GM19035 (cell line): ENCODE measurements at regions not wholly inside any gene's neighbourhood (a gene's known extent, or its start where the extent isn't known, plus 50 kb on each side); places are given as distances from the start of the nearest gene placed in this dataset.

Experiments used
- ATAC-seq: cut with Tn5 transposase; IDR thresholded peaks from one replicate; pipeline ENCODE4 v1.9.1; 2021; ENCODE audit not compliant: unreplicated experiment

DNA sequence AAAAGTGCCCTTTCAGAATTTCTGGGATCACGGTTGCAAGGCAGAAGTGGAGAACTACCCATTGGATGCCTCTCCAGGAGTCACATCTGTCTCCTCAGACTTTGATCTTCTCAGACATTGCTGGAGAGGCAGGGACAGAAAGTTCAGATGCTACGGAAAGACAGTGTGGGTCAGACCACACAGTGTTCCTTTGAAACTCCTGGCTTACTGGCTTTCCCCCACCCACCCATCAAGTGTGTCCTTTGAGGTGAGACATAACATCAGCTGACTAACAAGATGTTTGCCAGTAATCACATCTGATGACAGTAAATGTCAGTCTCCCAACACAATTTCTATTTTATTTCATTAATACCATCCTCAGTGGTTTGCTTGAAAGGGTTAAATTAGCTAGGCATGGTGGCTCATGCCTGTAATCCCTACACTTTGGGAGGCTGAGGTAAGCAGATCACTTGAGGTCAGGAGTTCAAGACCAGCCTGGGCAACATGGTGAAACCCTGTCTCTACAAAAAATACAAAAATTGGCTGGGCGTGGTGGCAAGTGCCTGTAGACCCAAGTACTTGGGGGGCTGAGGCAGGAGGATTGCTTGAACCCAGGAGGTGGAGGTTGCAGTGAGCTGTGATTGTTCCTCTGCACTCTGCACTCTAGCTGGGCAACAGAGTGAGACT is 67.2 kb upstream of the SNX9 start:
- ATAC-seq = no peak

DNA sequence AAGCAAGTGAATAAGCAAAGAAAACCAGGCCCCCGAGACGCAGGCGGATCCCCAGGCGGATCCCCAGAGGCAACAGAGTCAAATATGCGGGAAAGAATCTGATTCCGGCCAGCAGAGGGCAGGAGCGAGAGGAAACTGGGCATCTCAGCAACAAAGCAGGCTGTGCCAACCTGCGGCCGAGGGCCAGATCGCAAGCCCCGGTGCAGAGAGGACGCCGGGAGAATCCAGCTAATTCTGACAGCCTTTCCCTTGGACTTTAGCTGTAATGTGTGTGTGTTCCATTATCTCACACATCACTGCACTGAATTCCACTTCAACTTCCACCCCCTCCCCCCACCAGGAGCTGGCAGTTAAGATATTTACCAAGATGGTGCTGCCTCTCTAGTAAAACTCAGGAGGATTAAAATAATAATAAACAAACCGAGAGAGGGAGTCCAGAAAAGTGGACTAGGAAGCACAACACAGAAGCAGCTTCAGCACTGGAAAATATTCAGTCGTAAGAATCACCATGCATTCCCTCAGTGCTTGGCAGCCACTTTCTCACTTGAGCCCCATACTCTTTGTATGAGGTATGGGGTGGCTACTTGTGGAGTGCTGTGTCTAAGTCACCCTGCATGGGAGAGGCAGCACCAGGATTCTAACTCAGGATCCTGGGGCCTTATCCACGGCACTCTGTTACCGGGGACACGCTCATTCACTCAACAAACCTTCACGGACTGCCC is 66.2 kb upstream of the SNX9 start:
- ATAC-seq = no peak

DNA sequence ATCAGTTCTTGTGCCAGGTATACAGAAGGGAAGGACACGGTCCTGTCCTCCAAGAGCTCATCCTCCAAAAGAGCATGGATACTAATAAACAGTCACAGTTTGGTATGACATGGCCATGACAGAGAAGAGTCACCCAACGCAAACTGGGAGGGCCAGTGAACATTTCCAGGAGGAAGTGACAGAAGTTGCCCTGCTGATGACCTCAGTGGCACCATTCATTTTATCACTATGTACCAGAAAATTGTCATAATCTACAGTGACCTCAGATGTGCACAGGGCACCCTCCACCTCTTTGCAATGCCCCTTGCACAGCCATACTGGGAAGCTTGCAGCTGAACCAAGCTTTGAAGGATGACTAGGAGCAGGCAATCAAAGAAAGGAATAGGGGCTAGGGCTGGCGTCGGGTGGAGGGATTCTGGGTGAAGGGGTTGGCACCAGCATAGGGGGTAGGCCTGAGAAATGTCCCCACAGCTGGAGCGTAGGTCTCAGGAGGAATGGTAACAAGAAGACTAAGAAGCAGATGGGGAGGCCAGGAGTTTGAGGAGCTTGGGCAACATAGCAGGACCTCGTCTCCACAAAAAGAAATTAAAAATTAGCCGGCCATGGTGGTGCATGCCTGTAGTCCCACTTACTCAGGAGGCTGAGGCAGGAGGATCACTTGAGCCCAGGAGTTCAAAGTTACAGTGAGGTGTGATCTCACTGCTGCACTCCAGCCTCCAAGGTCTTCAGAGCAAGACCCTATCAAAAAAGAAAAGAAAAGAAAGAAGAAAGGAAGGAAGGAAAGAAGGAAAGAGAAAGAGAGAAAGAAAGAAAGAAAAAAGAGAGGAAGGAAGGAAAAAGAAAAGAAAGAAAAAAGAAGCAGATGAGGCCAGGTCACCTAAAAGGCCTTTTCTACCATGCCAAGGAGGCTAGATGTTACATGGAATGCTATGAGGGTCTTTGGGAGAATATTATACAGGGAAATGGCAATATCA is 65.3 kb upstream of the SNX9 start:
- no peak for ATAC-seq

DNA sequence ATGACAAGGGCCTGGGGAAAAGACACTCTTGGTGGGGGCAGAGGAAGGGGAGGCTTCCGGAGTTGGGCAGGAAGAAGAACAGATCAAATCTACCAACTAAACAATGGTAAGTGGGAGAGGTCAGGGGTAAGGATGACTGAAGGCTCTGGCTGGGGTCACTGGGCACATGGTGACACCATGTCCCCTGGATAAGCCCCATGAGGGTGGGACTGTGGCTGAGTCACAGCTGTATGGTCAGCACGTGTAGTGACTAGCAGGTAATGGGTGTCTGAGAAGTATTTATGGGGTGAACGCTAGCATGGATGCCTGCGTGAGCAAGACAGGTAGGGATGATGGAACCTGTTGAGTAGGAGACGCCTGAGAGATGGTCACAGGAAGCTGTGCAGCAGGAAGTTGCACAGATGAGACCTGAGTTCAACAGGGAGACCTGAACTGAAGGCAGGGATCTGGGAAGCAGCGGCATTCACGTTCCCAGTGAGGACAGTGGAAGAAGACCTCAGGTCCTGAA is 64.5 kb upstream of the SNX9 start:
- no peak for ATAC-seq

DNA sequence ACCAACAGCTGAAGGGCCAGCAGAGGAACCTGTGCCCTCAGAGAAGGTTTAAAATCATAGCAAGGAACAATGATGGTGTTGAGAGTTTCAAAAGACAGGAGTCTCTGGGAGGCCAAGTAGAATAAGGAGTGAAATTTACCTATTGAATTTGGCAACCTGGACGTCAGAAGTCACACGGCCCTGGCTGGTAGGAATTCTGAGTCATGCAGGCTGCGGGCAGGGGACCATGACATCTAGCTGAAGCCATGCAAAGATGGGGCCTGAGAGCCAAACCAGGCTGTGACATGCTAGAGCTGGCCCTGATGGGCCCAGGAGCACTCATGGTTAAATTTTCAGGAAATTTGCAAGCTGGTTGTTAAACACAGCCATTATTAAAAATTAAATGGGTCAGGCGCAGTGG is 64.0 kb upstream of the SNX9 start:
- ATAC-seq = no peak

- ATAC-seq = no peak
Observed at GRCh38 chr6:157760137-157760536, 62.9 kb upstream of the SNX9 start.

DNA sequence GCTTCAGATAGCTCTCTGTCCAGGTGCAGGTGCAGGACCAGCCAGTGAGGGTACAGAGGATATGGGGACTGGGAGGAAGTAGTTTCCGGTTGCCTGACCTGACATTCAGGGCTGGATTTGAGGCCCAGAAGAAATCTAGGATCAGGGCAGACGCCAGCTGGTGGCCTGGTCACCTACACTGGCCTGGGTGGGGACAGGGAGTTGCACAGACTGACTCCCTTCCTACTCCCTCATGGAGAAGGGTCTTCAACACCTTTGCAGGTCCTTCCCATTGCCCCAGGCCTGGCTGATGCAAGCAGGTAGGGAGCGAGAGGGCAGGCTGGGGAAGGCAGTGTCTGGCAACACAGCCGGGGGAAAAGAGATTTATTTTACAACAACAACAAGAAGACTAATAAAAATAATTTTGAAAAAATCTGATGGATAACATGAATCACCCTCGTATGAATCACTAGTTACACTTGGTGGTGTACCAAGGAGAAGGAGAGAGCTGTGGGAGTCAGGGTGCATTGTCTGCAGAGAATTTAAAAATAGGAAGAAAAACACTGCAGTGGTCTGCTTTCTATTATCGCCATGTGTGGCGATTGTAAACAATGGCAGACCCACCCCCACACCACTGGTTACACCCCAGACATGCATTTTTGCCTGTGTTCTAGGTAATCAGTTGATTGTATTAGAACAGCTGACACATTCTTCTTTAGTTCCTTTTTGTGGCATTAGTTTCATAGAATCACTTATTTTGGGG is 62.3 kb upstream of the SNX9 start:
- no peak for ATAC-seq

DNA sequence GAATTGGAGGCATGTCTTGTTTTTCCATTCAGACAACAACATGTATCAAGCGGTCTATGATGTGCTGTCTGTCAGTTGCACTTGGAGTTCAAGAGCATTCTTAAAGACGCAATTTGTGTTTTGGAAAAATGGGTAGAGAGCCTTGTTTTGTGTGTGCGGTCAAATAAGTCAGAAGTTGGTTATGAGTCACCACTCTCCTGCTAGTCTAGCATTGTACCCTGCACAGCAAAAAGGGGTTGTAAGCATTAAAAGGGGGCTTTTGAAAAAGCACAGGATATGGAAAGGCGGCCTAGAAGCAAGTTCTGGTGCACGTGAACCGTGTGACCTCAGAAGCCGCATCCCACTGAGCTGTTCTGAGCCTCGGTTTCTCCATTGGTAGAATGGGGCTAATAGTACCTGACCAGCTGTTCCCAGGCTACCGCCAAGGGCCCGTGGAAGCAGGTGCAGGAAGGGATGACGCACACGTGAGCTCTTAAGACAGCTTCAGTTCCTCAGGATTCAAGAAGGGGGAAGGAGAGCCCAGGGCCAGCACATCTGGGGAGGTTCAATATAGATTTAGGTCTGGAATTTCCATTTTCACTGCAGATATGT is 61.6 kb upstream of the SNX9 start:
- ATAC-seq = peak; percentile 49

DNA sequence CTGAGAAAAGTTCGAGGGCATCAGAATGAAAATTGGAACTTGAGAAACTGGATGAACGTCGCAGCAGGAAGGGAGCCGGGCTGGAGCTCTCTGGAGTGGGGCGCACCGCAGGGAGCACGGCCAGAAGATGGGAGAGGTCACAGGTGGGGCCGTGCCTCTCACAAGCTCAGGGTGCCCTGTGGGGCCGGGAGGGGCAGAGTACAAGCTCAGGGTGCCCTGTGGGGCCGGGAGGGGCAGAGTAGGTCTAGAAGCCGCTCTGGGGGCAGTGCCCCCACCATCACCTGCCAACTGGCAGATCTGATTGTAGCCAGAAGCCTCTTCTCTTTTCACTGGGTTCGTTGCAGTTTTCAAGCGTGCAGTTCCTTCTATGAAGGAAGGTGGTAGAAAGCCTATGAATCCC is 61.1 kb upstream of the SNX9 start:
- ATAC-seq = no peak

DNA sequence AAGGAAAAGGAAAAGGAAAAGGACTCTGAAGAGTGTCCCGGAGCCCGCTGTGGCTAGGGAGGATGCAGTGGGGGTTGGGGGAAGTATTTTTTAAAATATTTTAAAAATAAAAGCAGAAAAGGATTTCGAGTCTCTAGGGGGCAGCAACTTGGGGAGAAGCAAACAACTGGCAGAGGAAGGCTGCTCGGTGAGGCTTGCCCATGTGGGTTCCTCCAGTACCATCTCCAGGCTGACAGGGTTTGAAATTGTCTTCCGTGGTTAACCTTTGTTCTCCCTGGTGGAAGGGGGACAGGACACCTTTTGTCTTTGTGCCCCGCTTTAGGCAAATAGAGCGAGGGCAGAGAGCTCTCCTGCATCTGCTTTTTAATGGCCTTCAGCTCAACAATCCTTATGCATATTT is 60.4 kb upstream of the SNX9 start:
- no peak for ATAC-seq

DNA sequence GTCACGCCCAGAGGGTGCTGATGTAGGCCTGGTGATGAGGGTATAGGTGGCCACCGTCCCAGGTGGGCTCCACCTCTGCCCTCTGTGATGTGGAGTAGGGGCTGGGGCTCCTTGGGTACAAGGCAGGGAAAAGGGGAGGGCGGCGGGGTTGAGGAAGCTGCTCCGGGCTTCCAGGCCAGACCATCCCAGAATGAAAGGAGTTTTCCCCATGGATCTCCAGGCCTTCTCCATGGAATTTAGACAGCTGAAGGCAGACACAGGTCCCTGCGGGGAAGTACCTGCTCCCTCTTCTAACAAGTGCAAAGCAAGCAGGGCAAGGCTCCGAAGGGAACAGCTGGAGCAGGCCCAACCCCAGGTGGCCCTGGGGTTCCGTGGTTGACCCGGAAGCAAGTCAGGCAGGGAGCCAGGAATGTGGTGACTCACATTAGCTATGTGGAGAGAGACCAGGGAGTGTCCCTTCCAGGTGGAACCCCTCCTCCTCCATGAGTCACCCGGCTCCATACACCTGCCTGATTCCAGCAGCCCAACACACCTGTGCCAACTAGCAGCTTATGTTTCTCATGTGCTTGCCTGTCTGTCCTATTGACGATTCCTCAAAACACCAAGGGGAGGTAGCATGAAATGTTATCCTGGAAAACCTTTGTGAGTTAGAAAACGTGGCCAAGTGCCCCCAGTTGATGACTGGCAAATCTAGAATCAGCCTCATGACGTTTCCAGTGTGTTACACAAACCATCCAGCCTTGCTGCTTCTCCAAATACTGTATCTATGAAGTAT is 59.7 kb upstream of the SNX9 start:
- no peak for ATAC-seq

DNA sequence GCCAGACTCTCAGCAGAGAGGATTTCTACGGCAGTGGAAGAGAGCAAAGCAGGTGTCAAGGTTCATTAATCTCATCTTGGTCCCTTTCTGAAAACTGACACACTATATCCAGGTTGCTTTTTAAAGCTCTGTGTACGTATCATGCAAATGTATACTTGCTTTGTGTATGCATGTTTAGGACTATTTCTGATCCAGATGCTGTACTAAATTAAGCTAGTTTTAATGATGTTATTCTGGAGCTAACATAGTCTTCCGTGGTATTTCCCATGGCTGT is 59.2 kb upstream of the SNX9 start:
- peak; percentile 13 for ATAC-seq

DNA sequence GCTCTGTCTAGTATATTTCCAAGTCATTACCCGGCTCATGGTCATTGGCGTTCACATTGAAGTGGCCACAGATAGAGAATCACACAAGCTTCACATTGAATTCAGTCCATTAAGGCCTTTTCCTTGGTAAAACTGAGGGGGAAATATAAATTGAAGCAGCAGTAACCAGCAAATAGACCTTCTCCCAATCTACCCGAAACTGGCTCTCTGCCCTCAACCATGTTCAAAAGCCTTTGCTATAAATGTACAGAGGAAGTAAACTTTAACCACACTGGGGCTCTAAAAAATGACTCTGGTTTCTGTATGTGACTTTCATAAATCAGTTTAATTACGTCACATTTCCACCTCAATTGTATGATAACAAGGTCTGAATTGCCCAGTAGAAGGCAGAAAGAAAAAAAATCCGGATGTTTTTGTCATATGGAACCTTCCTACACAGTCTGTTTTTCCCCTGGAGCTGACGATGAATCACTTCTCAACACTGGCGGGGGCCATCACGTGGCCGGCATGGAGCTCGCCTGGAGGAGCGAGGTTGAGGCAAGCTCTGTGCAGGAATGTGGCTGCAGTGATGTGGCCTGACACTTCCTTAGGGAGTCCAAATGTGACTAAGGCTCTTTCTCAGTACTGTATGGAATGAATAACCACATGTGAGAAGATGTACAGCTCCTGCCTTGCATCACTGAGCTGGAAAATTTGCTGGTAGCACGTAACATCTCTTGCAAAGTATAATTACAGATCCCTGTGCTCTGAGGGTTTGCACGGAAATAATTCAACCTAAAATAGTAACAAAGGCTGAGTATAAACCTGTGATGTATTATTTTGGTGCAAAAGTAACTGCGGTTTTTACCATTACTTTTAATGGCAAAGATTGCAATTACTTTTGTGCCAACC is 58.6 kb upstream of the SNX9 start:
- peak; percentile 60 for ATAC-seq

GRCh38 chr6:157766901-157767774 is 55.9 kb upstream of the SNX9 start:
- ATAC-seq = no peak

- ATAC-seq = no peak
Observed at GRCh38 chr6:157767775-157768156, 55.3 kb upstream of the SNX9 start.

DNA sequence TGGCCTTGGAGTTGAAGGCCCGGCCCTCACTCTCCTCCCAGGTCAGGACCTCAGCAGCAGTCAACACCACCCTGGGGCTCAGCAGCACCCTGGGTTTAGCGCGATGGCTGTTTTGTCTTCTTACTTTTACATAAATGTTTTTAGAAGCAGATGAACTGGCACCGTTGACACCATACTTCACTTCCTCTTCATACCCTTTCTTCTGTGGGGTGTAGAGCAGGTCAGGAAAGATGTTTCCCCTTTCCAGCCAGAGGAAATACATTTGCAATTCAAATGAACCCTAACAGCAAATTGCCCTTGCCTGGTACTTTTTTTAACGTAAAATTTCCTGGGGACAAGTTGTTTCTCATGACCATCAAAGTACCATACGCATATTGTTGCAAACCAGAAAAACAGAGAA is 54.7 kb upstream of the SNX9 start:
- no peak for ATAC-seq

GRCh38 chr6:157768863-157769551 is 54.0 kb upstream of the SNX9 start:
- ATAC-seq = no peak
